ENCODE measurements at regions not wholly inside any gene's neighbourhood (a gene's known extent, or its start where the extent isn't known, plus 50 kb on each side); places are given as distances from the start of the nearest gene placed in this dataset.
"Not testable (repeated sequence)": the region's sequence is repeated elsewhere in the genome, so short reads cannot be mapped to it uniquely, and the experiment has no call there.

GRCh38 chr2:51782921-51783765 lies 751.2 kb upstream of the NRXN1 start:
- no peak for TF ChIP-seq CTCF (IDR thresholded peaks at IDR 0.05)
- Histone ChIP-seq H3K36me3 (no peaks in the 10 kb centered on the region), H3K9me3 (peaks cover 0 to 5% of the 10 kb centered on the region in 2 donors), H3K4me3 (no peak overlapping the region), H3K27me3 (no peaks in the 10 kb centered on the region), H3K27ac (no peak overlapping the region), H3K4me1 (no peaks in the 10 kb centered on the region)
- intact Hi-C loops (cut with DNase I): no loop called here
- DNase-seq (no peak), ATAC-seq (peak; percentile 58)

DNA sequence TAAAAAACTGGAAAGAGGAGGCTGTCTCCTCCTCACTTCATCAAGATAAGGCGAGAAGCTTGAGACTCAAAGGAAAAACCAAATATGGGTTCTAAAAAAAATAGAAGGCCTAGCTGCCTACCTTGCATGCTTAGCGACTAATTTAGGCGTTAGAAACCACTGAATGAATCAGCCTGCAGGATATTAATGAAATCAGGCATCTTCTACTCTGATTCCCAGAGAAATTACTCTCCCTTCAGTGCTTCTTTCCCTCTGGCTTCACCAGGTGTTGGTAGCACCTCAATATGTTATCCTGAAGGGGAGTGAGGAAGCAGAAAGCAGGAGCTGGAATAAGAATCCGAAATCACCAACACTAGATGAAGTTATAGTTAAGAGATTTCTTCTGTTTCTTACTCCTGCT lies 749.8 kb upstream of the NRXN1 start:
- H3K36me3 ChIP-seq: no peaks in the 10 kb centered on the region
- no peaks in the 10 kb centered on the region for H3K4me1 ChIP-seq
- no peaks in the 10 kb centered on the region for H3K27me3 ChIP-seq
- no peak overlapping the region for H3K27ac ChIP-seq
- ATAC-seq: no peak
- H3K4me3 ChIP-seq: no peak overlapping the region
- intact Hi-C loops (cut with DNase I): no loop called here
- H3K9me3 ChIP-seq: peaks cover 0 to 5% of the 10 kb centered on the region in 2 donors
- no peak for DNase-seq
- TF ChIP-seq CTCF (IDR thresholded peaks at IDR 0.05): no peak

GRCh38 chr2:51780353-51780752 lies 748.4 kb upstream of the NRXN1 start:
- DNase-seq (no peak), ATAC-seq (no peak)
- H3K4me1 ChIP-seq: no peaks in the 10 kb centered on the region
- H3K9me3 ChIP-seq: peaks cover 0 to 11% of the 10 kb centered on the region in 2 donors
- H3K36me3 ChIP-seq: no peaks in the 10 kb centered on the region
- intact Hi-C loops (cut with DNase I): no loop called here
- no peak overlapping the region for H3K27ac ChIP-seq
- no peaks in the 10 kb centered on the region for H3K27me3 ChIP-seq
- H3K4me3 ChIP-seq: no peak overlapping the region
- TF ChIP-seq CTCF (IDR thresholded peaks at IDR 0.05): no peak

DNA sequence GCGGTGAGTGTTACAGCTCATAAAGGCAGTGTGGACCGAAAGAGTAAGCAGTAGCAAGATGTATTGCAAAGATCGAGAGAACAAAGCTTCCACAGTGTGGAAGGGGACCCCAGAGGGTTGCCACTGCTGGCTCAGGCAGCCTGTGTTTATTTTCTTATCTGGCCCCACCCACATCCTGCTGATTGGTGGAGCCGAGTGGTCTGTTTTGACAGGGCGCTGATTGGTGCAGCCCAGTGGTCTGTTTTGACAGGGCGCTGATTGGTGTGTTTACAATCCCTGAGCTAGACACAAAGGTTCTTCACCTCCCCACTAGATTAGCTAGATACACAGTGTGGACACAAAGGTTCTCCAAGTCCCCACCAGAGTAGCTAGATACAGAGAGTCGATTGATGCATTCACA lies 747.8 kb upstream of the NRXN1 start:
- peaks cover 0 to 15% of the 10 kb centered on the region in 2 donors for H3K9me3 ChIP-seq
- DNase-seq; H3K27ac ChIP-seq; H3K4me3 ChIP-seq; H3K27me3 ChIP-seq; ATAC-seq; H3K4me1 ChIP-seq; intact Hi-C loops (cut with DNase I); H3K36me3 ChIP-seq: not testable (repeated sequence)

DNA sequence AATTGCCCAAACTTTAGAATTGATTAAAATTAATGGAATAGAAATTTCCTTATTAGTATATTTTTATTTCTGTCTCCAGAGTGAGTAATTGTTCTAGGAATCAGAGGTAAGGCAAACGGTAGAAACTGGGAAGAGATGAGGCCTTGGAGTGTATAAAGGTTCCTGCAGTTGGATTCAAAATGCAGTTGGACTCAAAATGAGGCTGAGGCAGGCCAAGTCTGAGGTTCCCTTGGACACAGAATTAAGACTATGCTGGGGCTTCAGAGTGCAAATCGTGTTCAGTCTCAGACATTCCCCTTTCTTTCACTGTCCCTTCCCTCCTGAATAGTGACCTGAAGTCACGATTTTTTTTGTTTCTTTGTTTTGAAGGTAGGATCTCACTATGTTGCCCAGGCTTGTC lies 746.9 kb upstream of the NRXN1 start:
- no peaks in the 10 kb centered on the region for H3K36me3 ChIP-seq
- H3K4me1 ChIP-seq: no peaks in the 10 kb centered on the region
- no peak for TF ChIP-seq CTCF (IDR thresholded peaks at IDR 0.05)
- H3K27me3 ChIP-seq: no peaks in the 10 kb centered on the region
- H3K4me3 ChIP-seq: no peak overlapping the region
- DNase-seq (no peak), ATAC-seq (no peak)
- no peak overlapping the region for H3K27ac ChIP-seq
- intact Hi-C loops (cut with DNase I): no loop called here
- peaks cover 0 to 21% of the 10 kb centered on the region in 2 donors for H3K9me3 ChIP-seq

- ATAC-seq; H3K36me3 ChIP-seq; H3K4me3 ChIP-seq; H3K27me3 ChIP-seq; H3K4me1 ChIP-seq; intact Hi-C loops (cut with DNase I); H3K27ac ChIP-seq; DNase-seq: not testable (repeated sequence)
- peaks cover 0 to 26% of the 10 kb centered on the region in 2 donors for H3K9me3 ChIP-seq
Observed at GRCh38 chr2:51774606-51775005, 742.7 kb upstream of the NRXN1 start.
